HG03097 (cell line): ENCODE measurements at regions not wholly inside any gene's neighbourhood (a gene's known extent, or its start where the extent isn't known, plus 50 kb on each side); places are given as distances from the start of the nearest gene placed in this dataset.

ENCODE experiments used
- ATAC-seq: cut with Tn5 transposase; IDR thresholded peaks from one replicate; pipeline ENCODE4 v1.9.1; 2021; ENCODE audit not compliant: unreplicated experiment, low FRiP score

DNA sequence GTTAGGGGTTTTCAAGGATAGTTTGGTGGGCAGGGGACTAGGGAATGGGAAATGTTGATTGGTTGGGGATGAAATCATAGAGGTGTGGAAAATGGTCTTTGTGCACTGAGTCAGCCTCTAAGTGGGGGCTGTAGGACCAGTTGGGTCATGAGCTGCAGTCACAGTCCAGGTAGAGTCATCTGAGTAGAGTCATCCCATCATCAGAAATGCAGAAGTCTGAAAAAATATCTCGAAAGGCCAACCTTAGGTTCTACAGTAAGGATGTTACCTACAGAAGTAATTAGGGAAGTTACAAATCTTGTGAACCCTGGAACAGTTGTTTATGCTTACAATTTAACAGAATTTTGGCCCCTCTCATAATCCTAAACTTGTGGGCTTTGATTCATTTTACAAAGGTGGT lies 63.4 kb upstream of the AP1S2 start:
- ATAC-seq: no peak

DNA sequence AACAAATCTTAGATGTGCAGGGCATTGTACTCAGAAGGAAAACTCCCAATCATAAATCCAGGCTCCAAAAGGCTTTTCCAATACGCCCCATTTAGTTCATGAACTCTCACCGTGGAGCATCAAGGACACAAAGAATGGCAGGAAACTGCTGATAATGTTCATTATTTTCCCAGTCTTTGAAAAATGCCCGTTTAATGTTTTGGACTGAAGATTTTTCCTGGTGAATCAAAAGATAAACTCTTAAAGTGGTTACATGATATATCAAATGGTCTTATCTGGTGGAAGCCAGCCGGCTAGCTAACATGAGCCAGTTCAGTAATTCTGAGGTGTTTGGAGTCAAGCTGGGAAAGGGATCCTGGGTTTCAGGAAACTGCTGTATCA lies 62.1 kb upstream of the AP1S2 start:
- ATAC-seq: no peak

DNA sequence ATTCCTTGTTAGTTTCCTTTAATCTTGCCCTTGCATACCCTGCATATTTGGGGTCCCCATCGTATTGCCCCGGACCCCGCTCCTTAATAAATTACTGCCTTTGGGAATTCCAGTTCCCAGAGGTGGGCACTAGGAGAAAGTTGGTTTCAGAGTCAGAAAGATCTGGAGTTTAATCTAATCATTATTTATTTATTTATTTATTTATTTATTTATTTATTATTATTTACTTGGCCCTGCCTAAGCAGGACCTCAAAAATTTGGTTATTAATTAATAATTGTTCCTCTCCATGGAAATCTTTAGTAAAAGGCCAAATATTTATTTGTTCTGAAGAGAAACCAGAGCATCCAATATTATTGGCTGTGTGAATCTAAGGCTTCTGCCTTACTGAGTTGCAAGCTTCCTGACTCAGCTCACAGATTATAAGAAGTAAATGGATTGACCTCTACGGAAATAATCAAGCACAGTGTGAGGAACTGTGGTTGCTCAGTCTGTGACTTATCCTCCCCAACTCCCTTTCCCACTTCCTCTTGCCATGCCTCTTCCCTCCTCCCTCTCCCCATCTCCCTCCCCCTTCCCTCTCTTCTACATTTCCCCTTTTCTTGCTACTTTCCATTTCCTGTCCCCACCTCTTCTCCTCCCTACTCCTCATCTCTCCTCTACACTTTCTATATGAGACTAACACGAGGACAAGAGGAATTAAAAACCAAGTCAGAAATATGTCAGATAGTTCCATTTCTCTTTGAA lies 61.5 kb upstream of the AP1S2 start:
- no peak for ATAC-seq

DNA sequence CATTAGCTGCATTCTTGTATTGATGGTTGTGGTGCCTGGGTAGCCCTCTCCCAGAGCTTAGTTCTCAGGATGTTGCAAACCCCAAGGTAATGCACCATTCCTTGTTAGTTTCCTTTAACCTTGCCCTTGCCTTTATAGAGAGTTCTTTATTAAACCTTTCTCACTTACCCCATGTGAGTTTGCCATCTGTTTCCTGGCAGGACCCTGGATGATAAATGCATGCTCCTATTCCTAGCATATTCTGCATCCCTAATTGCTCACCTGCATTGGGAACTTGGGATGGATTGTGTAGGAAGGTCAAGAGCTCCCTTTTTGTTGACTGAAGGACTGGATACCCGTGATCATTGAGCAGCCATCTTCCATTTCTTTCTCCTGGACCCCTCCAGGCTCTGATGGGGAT lies 59.9 kb upstream of the AP1S2 start:
- ATAC-seq: no peak

DNA sequence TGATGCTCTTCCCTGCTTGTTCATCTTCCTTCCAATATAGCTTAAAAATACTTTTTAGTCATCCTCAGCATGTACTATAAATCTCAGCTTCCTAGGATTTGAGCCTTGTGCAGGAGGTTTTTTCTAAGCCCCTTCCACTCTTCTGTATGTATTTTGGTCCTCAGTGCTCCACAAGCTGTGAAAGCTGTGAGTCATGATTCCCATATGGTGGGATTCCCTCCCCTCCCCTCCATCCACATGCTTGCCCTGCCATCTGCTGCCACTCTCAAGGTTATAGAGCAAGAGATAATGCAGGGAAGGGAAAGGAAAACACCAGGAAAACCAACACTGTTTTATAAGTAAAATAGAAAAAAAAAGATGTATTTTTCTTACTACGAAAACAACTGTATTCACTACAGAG lies 58.5 kb upstream of the AP1S2 start:
- ATAC-seq: no peak

DNA sequence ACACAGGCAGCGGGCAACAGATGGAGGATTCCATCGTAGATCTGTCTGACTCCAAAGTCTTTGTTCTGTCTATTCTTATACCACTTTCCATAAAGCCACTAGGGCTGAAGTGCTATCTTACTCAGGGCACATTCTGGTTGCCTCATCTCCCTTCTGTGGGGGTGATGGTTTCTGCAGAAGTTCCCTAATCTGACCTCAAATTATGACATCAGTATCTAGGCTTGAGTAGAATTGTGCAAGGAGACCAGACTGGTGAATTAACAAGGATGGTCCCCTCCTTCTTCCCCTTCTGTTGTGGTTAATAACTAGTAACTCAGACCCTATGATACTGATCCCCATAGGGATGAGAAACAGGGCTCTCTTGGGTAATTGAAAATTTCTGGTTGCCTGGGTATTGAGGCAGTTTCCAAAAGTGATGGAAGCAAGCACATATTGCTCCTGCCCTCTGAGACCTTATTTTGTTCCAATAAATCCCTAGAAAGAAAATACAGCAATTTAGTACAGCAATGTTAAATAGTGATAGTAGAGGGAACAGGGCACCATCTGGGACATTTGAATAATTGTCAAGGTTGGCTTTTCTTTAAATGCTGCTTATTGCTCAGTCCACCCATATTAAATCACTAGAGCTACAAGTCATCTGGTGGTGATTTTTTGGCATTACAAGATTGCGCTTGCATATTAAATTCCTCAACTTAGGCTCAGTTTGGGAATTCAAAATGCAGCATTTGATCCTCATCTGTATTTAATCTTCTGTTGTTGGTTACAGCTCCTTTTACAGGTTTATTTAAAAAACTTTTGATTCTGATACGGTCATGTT lies 57.3 kb upstream of the AP1S2 start:
- no peak for ATAC-seq

DNA sequence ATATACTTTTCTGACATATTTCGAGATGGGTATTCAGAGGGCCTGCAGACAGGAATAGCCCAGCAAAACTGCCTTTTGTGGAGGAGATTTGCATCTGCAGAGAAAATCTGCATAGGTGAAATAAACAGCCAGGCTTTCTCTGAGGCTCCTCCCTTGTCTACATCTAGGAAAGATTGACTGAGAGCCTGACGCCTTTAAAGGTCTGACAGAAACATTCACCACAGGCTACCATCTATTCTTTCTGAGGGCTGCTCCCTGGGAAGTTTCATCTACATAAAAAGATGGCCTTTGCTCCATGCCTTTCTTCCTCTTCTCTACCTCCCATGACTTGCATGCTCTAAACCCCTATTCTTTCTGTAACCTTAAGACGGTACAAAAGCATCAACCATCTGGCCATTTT lies 55.0 kb upstream of the AP1S2 start:
- no peak for ATAC-seq

DNA sequence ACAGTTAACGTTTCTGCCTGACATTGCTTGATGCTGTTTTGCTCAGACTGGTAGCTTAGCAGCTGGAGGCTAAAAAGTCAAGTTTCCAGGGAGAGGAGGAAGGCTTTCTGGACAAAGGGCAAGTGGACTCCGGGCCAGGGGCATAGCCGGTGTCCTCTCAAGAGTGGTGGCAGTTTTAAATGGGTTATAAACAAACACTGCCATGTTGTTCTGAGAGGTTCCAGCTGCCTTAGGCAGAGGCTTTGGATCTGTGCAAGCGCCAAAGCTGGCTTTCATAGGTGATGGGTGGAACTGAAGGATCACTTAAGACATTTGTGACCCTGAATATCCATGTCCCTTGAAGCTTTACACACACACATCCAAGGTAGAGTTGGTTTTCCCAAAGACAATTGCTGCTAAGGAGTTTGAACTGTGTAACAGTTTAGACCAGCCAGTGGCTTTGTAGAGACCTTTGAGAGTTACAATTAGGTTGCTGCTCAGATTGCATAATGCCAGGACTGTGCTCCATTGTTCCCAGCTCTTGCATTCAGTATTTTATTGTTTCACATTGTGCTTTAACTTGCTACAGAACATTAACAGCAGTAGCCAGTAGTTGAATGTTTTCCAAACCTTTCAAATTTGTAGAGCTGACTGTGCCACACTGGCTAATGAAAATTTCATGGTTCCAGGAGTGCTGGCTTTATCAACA lies 54.1 kb upstream of the AP1S2 start:
- no peak for ATAC-seq

DNA sequence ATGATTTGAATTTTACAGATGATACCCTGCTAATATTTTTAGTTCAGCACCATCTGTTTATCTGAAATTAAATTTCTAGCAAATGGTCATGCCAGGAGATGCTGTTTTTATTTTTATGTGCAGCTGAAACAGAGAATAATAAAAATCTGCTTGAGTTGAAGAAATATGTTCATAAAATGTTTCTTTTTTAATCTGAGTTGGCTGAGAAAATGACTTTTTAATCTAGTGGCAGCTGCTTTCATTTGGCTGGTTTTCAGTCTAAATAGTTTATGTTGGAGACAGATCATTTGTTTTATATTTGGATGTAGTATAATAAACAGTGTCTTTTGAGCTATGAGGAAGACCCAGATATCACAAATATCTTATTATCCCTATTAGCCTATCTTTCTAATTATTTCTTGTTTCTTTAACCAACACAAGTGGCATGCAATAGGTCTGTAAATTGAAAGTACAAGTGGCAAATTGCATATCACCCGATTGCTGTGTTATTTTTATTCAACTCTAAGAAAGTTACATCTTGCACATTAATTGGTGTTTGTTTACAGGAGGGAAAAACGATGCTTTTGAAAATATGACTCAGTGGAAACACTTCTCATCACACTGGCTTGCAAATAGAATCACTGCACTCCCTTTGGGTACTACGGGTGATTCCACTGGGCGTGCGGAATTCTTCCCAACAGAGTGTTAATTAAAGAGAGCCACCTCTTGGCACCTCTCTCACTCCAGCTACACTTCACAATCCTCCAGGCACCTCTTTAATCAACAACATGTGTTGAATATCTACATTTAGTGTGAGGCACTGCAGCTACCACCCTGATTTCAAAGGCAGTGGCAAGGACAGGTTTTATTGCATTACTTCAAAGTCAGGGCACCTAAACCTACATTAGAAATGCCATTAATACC lies 51.7 kb upstream of the AP1S2 start:
- no peak for ATAC-seq
